ENCODE measurements at regions not wholly inside any gene's neighbourhood (a gene's known extent, or its start where the extent isn't known, plus 50 kb on each side); places are given as distances from the start of the nearest gene placed in this dataset.
"Not testable (repeated sequence)": the region's sequence is repeated elsewhere in the genome, so short reads cannot be mapped to it uniquely, and the experiment has no call there.

GRCh38 chr4:58359590-58359989, 1249.4 kb upstream of the IGFBP7 start:
- DNase-seq = no peak

- no peak for DNase-seq
Measured at GRCh38 chr4:58357947-58358346, 1247.8 kb upstream of the IGFBP7 start.

- no peak for DNase-seq
Measured at GRCh38 chr4:58325070-58325469, 1214.9 kb upstream of the IGFBP7 start.

DNA sequence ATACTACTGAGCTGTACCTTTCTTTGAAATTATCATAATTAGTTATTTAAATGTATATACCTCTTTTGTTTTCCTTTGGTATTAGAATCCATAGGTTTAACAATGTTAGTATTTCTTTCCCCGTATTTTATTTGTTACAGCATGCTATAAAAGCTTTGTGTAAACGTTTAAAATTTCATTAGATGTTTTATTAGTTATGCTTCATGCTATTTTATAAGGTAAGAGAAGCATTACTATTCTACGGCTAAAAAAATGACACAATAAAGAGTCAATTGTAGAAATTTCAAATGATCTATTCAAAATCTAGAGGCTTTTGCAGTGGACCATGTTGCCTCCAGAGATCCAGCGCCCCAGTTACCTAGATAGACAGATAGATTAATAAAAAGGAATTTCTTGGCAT, 1203.3 kb upstream of the IGFBP7 start:
- DNase-seq = no peak

DNA sequence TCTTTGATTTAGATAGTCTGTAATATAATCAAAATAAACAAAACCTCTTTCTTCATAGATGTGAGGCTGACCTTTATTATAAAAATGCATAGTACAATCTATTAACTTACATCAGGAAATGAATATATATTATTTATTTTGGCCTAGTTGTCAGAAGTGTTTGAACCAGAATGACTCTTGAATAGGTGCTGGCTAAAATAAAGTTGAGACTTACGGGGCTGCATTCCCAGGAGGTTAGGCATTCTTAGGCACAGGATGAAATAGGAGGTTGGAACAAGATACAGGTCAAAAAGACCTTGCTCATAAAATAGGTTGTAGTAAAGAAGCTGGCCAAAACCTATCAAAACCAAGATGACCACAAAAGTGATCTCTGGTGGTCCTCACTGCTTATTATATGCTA, 1193.3 kb upstream of the IGFBP7 start:
- no peak for DNase-seq

DNA sequence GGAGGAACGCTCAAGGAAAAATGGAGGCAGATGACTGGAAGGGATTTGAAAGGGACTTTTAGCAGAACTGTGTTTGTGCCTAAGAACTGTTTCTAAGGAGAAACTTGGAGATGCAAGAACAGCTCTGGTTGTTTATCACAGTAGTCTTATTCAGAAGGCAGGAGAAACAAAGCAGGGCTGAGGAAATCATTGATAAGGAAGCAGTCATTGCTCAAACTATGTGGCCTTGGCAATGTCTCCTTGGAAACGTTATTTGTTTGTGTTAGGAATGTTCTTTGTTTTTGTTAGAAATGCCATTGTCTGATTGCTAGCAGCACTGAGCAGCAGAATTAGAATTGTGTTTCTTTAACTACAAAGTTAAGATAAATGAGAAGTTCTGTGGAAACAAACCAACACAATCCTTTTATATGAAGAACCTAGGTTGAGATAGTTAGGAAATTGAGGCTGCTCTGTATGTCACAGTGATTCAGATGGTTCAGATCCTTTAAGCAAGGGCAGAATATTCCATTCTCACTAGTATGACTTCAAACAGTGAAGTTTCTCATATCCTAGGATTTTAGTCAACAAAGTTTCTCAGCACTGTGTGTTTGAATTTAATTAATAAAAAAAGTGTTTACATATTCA, 1191.3 kb upstream of the IGFBP7 start:
- DNase-seq = no peak

- DNase-seq = no peak
Measured at GRCh38 chr4:58286335-58286734, 1176.2 kb upstream of the IGFBP7 start.

DNA sequence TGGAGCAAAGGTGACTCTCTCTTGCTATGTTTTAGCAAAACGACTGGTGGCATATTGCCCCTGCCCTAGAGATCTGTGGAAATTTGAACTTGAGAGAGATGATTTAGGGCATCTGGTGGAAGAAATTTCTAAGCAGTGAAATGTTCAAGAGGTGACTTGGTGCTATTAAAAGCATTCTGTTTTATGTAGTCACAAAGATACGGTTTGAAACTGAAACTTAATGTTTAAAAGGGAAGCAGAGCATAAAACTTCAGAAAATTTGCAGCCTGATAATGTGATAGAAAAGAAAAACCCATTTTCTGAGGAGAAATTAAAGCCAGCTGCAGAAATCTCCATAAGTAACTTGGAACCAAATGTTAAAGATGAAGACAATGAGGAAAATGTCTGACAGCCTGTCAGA, 1170.7 kb upstream of the IGFBP7 start:
- not testable (repeated sequence) for DNase-seq

GRCh38 chr4:58275856-58276255, 1165.7 kb upstream of the IGFBP7 start:
- DNase-seq = no peak

- no peak for DNase-seq
Measured at GRCh38 chr4:58274553-58274952, 1164.4 kb upstream of the IGFBP7 start.

GRCh38 chr4:58272311-58272710, 1162.1 kb upstream of the IGFBP7 start:
- no peak for DNase-seq

- DNase-seq = no peak
Measured at GRCh38 chr4:58265734-58266133, 1155.5 kb upstream of the IGFBP7 start.

DNA sequence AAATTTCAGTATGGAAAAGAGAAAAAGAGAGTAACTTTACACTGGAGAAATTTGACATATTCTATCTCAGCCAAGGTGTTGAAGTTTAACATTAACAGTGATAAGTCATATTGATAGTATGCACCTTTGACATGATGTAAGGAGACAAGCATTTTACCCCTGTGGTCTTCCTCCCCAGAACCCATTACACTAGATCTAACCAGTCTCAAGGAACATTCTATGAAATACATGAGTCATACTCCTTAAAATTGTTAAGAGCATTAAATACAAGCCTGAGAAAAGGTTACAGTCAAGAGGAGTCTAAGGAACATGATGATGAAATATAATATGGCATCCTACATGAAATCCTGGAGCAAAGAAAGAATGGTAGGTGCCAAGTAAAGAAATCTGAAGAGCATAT, 1151.3 kb upstream of the IGFBP7 start:
- no peak for DNase-seq

- DNase-seq = no peak
Measured at GRCh38 chr4:58254291-58254690, 1144.1 kb upstream of the IGFBP7 start.

DNA sequence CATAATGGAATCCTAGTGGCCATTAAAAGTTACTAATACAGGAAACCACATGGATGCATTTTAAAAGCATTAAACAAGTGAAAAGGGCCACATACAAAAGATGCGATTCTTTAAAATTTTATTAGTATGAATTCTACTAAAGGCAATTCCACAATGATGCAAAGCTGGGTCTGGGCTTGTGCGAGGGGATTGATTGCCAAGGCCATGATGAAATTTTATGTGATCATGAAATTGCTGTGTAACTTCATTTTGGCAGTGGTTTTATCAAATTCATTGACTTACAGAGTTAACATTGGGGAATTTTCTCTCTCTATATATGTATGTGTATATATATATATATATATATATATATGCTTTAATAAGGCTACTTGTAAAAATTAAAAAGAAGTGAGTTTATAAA, 1142.5 kb upstream of the IGFBP7 start:
- DNase-seq = no peak

DNA sequence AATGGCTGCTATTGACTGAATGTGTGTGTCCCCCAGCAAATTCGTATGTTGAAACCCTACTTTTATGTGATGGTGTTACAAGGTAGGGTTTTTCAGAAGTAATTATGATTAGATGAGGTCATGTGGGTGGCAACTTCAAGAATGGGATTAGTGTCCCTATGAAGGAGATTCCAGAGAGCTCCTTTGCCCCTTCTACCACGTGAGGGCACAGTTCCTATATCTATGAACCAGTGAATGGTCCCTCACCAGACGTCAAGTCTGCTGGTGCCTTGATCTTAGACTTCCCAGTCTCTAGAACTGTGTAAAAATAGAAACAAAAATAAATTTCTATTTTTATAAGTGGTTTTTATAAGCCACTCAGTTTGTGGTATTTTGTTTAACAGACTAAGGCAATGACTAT, 1137.6 kb upstream of the IGFBP7 start:
- no peak for DNase-seq

DNA sequence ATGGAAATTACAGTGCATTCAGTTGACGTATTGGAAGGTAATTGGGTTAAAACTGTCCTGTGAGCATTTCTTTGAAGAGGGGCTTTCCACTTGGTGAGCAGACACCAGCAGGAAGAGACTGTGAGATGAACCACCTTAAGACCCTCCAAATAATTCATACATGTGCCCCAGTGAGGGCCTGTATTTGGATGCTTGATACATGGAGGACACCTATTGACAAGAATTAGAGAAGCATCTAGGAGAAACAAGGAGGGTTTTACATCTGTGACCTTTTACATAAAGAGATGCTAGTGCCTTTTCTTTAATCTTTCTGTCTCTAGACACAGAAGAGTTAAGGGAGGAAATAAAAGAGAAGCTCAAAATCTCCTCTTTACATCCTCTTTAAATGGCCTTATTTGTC, 1115.3 kb upstream of the IGFBP7 start:
- DNase-seq = no peak

- DNase-seq = no peak
Measured at GRCh38 chr4:58219179-58219578, 1109.0 kb upstream of the IGFBP7 start.

DNA sequence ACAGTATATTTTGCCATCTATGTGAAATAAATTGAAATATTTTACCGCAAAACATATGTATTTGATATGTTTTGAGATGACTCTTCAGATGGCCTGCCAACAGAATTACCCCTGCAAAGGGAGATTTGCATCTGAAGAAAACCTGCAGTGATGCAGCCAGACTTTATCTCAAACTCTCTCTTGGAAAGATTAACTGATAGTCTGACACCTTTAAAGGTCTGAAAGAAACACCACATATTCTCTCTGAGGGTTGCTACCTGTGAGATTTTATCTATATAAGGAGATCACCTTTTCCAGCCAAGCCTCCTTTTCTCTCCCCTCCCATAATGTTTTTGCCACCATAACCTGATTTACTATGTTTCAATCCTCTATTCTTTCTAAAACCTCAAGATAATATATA, 1106.3 kb upstream of the IGFBP7 start:
- no peak for DNase-seq

DNA sequence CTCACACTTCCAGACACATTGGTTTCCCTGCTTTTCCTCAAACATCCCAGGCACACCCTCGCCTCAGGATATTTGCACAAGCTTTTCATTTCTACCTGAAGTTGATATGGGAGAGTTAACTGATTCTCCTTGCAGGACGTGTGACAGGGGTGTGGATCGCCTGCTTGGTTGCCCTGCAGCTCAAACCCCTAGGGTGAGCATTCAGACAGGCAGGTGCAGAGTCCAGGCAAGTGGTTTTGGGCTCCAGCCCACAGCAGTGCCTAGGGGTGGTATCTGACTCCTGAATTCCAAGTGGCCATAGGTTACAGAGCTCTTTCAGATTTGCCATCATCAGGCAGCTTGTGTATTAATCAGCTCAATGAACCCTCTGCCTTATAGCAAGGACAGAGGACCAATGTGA, 1104.2 kb upstream of the IGFBP7 start:
- DNase-seq = no peak

- DNase-seq = no peak
Measured at GRCh38 chr4:58209551-58209950, 1099.4 kb upstream of the IGFBP7 start.

DNA sequence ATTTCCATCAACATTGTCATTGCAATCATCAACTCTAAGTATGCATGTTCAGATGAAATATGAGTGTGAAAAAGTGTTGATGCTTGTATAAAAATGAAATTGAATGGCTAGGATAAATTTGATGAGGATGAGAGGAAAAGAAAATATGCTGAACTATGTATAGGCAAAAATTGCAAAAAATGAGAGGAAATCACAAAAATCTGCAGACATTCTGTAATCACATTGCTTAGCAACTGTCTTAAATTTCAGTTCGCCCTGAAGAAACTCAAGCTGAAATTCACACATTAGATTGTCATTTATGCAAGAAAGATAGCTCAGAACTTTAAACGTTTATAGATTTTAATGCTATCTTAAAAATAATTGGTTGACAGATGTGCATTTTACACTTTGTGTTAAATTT, 1098.8 kb upstream of the IGFBP7 start:
- DNase-seq = no peak

DNA sequence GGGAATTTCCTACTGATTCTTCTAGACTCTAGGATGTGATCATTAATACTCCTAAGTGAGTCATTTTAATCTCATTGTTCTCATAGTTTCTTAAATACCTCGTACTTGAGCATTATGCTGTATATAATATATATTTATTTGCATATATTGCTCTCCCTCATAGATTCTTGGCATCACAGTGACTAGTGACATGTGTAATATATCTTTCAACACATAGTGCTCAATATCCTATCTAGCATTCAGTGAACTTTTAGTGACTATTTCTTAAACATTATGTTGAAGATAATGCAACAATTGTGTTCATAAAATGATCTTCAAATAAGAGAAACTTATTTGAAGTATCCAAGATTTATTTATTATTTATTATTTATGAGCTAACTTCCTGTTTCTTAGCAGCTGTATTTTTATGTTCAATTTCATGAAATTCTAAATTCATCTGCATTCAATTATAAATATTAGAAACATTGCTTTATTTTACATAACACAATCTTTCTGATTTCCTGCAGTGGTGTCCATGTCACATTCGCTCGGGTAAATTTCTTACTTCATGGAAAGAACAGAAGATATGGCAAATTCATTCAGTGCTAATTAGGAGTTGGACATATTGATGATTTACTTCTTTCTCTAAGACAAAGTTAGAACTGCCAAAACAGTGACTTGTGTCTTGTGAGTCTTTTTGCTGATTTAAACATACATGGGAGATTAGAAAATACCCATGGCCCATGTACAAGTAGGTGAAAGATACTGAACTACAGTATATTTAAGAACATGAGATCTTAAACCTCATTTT, 1095.5 kb upstream of the IGFBP7 start:
- no peak for DNase-seq

GRCh38 chr4:58192217-58192616, 1082.0 kb upstream of the IGFBP7 start:
- no peak for DNase-seq

- DNase-seq = no peak
Measured at GRCh38 chr4:58191109-58191508, 1080.9 kb upstream of the IGFBP7 start.
